Liver (tissue), 8 donors: ENCODE measurements at regions not wholly inside any gene's neighbourhood (a gene's known extent, or its start where the extent isn't known, plus 50 kb on each side); places are given as distances from the start of the nearest gene placed in this dataset.

Experiments
- DNase-seq: peaks from one replicate; pipeline ENCODE4 v3.0.0-alpha.2; 2017; ENCODE audit warnings: low spot score
- H3K27ac ChIP-seq, 2 donors: one replicate each; pipeline ENCODE4 v1.7.0; 2013; ENCODE audit warnings: inconsistent platforms in 2 of 2, low read length in 2 of 2, control low read depth in 1 of 2, low read depth in 1 of 2, mild to moderate bottlenecking in 1 of 2
- H3K27me3 ChIP-seq, 4 donors: one replicate each; pipeline versions ENCODE4 v1.6.1 to v1.7.0; 2013; ENCODE audit warnings: low read length in 3 of 4, inconsistent platforms in 1 of 4, mild to moderate bottlenecking in 1 of 4, moderate library complexity in 1 of 4; ENCODE audit not compliant: control insufficient read depth in 4 of 4, insufficient read depth in 4 of 4
- H3K36me3 ChIP-seq, 4 donors: one replicate each; pipeline versions ENCODE4 v1.6.1 to v1.7.0; 2013; ENCODE audit warnings: low read length in 3 of 4, mild to moderate bottlenecking in 3 of 4, low read depth in 1 of 4, moderate library complexity in 1 of 4; ENCODE audit not compliant: control insufficient read depth in 4 of 4, insufficient read depth in 3 of 4
- H3K4me1 ChIP-seq, 4 donors: one replicate each; pipeline versions ENCODE4 v1.6.1 to v1.7.0; 2013; ENCODE audit warnings: low read length in 3 of 4, mild to moderate bottlenecking in 3 of 4, moderate library complexity in 1 of 4; ENCODE audit not compliant: control insufficient read depth in 4 of 4, insufficient read depth in 4 of 4
- H3K4me3 ChIP-seq, 3 donors: one replicate each; pipeline versions ENCODE4 v1.6.1 to v1.7.0; 2013; ENCODE audit warnings: low read length in 3 of 3, control low read depth in 1 of 3, low read depth in 1 of 3, mild to moderate bottlenecking in 1 of 3
- H3K9ac ChIP-seq, 2 donors: one replicate each; pipeline ENCODE4 v1.7.0; 2013; ENCODE audit warnings: low read length in 2 of 2, mild to moderate bottlenecking in 2 of 2, moderate library complexity in 2 of 2, control low read depth in 1 of 2, low read depth in 1 of 2
- H3K9me3 ChIP-seq, 4 donors: one replicate each; pipeline versions ENCODE4 v1.6.1 to v1.7.0; 2013; ENCODE audit warnings: low read length in 3 of 4; ENCODE audit not compliant: control insufficient read depth in 4 of 4
- EGR1 ChIP-seq, 2 donors: IDR thresholded peaks; 2 replicates each; pipeline ENCODE4 v1.6.1; 2016 to 2018; ENCODE audit warnings: antibody characterized with exemption in 2 of 2, low read depth in 2 of 2
- FOXA1 ChIP-seq: IDR thresholded peaks from 2 replicates; pipeline ENCODE4 v1.6.1; 2016; ENCODE audit warnings: antibody characterized with exemption
- FOXA2 ChIP-seq: IDR thresholded peaks from 2 replicates; pipeline ENCODE4 v1.6.1; 2016; ENCODE audit warnings: antibody characterized with exemption
- GABPA ChIP-seq, 2 donors: IDR thresholded peaks in 1 of 2; conservative IDR thresholded peaks in 1 of 2; 2 replicates each; pipeline ENCODE4 v1.6.1; 2016; ENCODE audit warnings: antibody characterized with exemption in 2 of 2, mild to moderate bottlenecking in 1 of 2, moderate library complexity in 1 of 2
- HNF4A ChIP-seq, 2 donors: conservative IDR thresholded peaks; 2 replicates each; pipeline ENCODE4 v1.6.1; 2016; ENCODE audit warnings: antibody characterized with exemption in 2 of 2, mild to moderate bottlenecking in 2 of 2
- HNF4G ChIP-seq: IDR thresholded peaks from 2 replicates; pipeline ENCODE4 v1.6.1; 2016; ENCODE audit warnings: antibody characterized with exemption
- JUND ChIP-seq, 2 donors: IDR thresholded peaks; 2 replicates each; pipeline ENCODE4 v1.6.1; 2016; ENCODE audit warnings: antibody characterized with exemption in 2 of 2
- NR2F2 ChIP-seq: IDR thresholded peaks from 2 replicates; pipeline ENCODE4 v1.6.1; 2016; ENCODE audit warnings: antibody characterized with exemption
- RAD21 ChIP-seq, 2 donors: IDR thresholded peaks; 2 replicates each; pipeline ENCODE4 v1.6.1; 2016; ENCODE audit warnings: antibody characterized with exemption in 2 of 2, mild to moderate bottlenecking in 2 of 2
- RXRA ChIP-seq, 2 donors: IDR thresholded peaks; 2 replicates each; pipeline ENCODE4 v1.6.1; 2017 to 2018; ENCODE audit warnings: antibody characterized with exemption in 2 of 2, mild to moderate bottlenecking in 1 of 2
- SP1 ChIP-seq: IDR thresholded peaks from 2 replicates; pipeline ENCODE4 v1.6.1; 2018; ENCODE audit warnings: antibody characterized with exemption, mild to moderate bottlenecking
- TAF1 ChIP-seq: conservative IDR thresholded peaks from 2 replicates; pipeline ENCODE4 v1.6.1; 2016; ENCODE audit warnings: antibody characterized with exemption, mild to moderate bottlenecking
- YY1 ChIP-seq: IDR thresholded peaks from 2 replicates; pipeline ENCODE4 v1.6.1; 2016; ENCODE audit warnings: antibody characterized with exemption, mild to moderate bottlenecking
- WGBS: extraction: QIAGEN DNeasy Blood & Tissue Kit; methylation state at CpG from one replicate; pipeline ENCODE4 v1.1.7; 2013; 5-methylcytosine and 5-hydroxymethylcytosine counted together
- TF ChIP-seq, protein P1 (sequence below): IDR thresholded peaks from 2 replicates; pipeline ENCODE4 v1.6.1; 2016; ENCODE audit warnings: antibody characterized with exemption, mild to moderate bottlenecking
- TF ChIP-seq, protein P2 (sequence below): IDR thresholded peaks from 2 replicates; pipeline ENCODE4 v1.6.1; 2016; ENCODE audit warnings: antibody characterized with exemption
- TF ChIP-seq, protein P3 (sequence below): IDR thresholded peaks from 2 replicates; pipeline ENCODE4 v1.6.1; 2016; ENCODE audit warnings: antibody characterized with exemption
- TF ChIP-seq, protein P4 (sequence below): IDR thresholded peaks from 2 replicates; pipeline ENCODE4 v1.6.1; 2016; ENCODE audit warnings: antibody characterized with exemption
- TF ChIP-seq, protein P5 (sequence below): fragments of 150-350 bp; IDR thresholded peaks from 2 replicates; pipeline ENCODE4 v1.5.1; 2017; ENCODE audit warnings: improper control_type of control experiment, low read depth, low read length; ENCODE audit not compliant: missing input control
- donor health status: healthy.
- donor health status: healthy.
- donor health status: healthy.
- donor health status: healthy.
- donor health status: healthy.

DNA sequence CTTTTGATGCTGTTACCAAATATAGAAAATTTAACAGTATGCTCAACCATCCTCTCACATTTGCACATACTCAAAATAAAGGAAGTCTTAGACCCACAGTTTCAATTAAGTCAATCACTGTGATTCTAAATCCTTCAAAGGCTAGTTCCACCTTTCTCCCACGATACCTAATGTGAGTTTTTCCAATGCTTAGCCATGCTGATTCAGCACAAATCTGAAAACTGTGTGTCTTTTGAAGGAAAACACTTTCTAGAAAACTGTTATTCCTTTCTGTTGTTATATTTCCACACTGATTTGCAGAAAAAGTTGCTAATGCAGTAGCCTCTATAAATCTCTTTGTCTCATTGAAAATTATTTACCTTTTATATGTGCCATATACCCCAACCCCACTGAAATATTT is 645.7 kb downstream of the PRR16 start:
- Histone ChIP-seq H3K4me1 (no peaks in the 10 kb centered on the region), H3K27ac (no peak overlapping the region), H3K9me3 (no peaks in the 10 kb centered on the region), H3K4me3 (no peak overlapping the region), H3K9ac (no peak overlapping the region), H3K36me3 (no peaks in the 10 kb centered on the region), H3K27me3 (no peaks in the 10 kb centered on the region)
- 30% methylated on average over 1 of the region's 1 CpG for WGBS
- no peak for DNase-seq
- no peak for TF ChIP-seq SP1
- TF ChIP-seq JUND (IDR thresholded peaks at IDR 0.05): no peak
- TF ChIP-seq FOXA1: no peak
- TF ChIP-seq, protein P1, sequence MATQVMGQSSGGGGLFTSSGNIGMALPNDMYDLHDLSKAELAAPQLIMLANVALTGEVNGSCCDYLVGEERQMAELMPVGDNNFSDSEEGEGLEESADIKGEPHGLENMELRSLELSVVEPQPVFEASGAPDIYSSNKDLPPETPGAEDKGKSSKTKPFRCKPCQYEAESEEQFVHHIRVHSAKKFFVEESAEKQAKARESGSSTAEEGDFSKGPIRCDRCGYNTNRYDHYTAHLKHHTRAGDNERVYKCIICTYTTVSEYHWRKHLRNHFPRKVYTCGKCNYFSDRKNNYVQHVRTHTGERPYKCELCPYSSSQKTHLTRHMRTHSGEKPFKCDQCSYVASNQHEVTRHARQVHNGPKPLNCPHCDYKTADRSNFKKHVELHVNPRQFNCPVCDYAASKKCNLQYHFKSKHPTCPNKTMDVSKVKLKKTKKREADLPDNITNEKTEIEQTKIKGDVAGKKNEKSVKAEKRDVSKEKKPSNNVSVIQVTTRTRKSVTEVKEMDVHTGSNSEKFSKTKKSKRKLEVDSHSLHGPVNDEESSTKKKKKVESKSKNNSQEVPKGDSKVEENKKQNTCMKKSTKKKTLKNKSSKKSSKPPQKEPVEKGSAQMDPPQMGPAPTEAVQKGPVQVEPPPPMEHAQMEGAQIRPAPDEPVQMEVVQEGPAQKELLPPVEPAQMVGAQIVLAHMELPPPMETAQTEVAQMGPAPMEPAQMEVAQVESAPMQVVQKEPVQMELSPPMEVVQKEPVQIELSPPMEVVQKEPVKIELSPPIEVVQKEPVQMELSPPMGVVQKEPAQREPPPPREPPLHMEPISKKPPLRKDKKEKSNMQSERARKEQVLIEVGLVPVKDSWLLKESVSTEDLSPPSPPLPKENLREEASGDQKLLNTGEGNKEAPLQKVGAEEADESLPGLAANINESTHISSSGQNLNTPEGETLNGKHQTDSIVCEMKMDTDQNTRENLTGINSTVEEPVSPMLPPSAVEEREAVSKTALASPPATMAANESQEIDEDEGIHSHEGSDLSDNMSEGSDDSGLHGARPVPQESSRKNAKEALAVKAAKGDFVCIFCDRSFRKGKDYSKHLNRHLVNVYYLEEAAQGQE: no peak
- TF ChIP-seq, protein P2, sequence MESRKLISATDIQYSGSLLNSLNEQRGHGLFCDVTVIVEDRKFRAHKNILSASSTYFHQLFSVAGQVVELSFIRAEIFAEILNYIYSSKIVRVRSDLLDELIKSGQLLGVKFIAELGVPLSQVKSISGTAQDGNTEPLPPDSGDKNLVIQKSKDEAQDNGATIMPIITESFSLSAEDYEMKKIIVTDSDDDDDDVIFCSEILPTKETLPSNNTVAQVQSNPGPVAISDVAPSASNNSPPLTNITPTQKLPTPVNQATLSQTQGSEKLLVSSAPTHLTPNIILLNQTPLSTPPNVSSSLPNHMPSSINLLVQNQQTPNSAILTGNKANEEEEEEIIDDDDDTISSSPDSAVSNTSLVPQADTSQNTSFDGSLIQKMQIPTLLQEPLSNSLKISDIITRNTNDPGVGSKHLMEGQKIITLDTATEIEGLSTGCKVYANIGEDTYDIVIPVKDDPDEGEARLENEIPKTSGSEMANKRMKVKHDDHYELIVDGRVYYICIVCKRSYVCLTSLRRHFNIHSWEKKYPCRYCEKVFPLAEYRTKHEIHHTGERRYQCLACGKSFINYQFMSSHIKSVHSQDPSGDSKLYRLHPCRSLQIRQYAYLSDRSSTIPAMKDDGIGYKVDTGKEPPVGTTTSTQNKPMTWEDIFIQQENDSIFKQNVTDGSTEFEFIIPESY: no peak
- TF ChIP-seq NR2F2: no peak
- no peak for TF ChIP-seq TAF1
- TF ChIP-seq, protein P3, sequence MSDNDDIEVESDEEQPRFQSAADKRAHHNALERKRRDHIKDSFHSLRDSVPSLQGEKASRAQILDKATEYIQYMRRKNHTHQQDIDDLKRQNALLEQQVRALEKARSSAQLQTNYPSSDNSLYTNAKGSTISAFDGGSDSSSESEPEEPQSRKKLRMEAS: no peak
- TF ChIP-seq YY1: no peak
- no peak for TF ChIP-seq RXRA (IDR thresholded peaks at IDR 0.05)

DNA sequence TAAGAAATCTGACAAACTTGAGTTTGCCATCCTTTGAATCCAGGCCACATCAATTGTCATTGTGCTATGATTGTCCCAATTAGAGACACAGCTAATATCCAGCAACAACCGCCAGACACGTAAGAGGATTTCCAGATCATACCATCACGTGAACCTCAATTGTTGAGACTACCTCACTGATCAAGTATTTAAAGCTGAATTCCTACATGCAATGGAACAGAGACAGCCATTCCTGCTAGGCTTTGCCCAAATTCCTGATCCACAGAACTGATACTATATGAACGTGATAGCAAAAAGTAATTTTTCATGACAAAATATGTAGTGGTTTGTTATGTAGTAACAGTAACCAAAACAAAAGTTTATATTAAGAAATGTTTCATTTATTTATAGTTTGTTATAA is 657.7 kb downstream of the PRR16 start:
- no peak overlapping the region for H3K27ac ChIP-seq
- H3K4me1 ChIP-seq: no peaks in the 10 kb centered on the region
- 82% methylated on average over 4 of the region's 4 CpGs for WGBS
- no peak for TF ChIP-seq RAD21 (IDR thresholded peaks at IDR 0.05)
- TF ChIP-seq, protein P1: no peak
- no peak for TF ChIP-seq JUND (IDR thresholded peaks at IDR 0.05)
- no peak for TF ChIP-seq FOXA1
- no peak for TF ChIP-seq SP1
- TF ChIP-seq HNF4A (conservative IDR thresholded peaks at IDR 0.05): no peak
- no peak for TF ChIP-seq RXRA (IDR thresholded peaks at IDR 0.05)
- TF ChIP-seq, protein P4, sequence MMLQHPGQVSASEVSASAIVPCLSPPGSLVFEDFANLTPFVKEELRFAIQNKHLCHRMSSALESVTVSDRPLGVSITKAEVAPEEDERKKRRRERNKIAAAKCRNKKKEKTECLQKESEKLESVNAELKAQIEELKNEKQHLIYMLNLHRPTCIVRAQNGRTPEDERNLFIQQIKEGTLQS: no peak
- TF ChIP-seq HNF4G: no peak
- TF ChIP-seq, protein P5, sequence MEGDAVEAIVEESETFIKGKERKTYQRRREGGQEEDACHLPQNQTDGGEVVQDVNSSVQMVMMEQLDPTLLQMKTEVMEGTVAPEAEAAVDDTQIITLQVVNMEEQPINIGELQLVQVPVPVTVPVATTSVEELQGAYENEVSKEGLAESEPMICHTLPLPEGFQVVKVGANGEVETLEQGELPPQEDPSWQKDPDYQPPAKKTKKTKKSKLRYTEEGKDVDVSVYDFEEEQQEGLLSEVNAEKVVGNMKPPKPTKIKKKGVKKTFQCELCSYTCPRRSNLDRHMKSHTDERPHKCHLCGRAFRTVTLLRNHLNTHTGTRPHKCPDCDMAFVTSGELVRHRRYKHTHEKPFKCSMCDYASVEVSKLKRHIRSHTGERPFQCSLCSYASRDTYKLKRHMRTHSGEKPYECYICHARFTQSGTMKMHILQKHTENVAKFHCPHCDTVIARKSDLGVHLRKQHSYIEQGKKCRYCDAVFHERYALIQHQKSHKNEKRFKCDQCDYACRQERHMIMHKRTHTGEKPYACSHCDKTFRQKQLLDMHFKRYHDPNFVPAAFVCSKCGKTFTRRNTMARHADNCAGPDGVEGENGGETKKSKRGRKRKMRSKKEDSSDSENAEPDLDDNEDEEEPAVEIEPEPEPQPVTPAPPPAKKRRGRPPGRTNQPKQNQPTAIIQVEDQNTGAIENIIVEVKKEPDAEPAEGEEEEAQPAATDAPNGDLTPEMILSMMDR: no peak
- no peak for TF ChIP-seq YY1
- TF ChIP-seq, protein P2: no peak
- no peak for TF ChIP-seq NR2F2
- TF ChIP-seq TAF1: no peak
- no peak for TF ChIP-seq EGR1 (IDR thresholded peaks at IDR 0.05; ENCODE audit: low read depth in 2 of 2)
- TF ChIP-seq FOXA2: no peak
- TF ChIP-seq GABPA (IDR thresholded peaks at IDR 0.05 in 1 of 2, conservative IDR thresholded peaks at IDR 0.05 in 1 of 2): no peak
- TF ChIP-seq, protein P3: no peak
- no peak overlapping the region for H3K4me3 ChIP-seq
- DNase-seq: no peak
- no peaks in the 10 kb centered on the region for H3K9me3 ChIP-seq
- no peaks in the 10 kb centered on the region for H3K36me3 ChIP-seq
- no peak overlapping the region for H3K9ac ChIP-seq
- no peaks in the 10 kb centered on the region for H3K27me3 ChIP-seq
